ENCODE measurements at regions not wholly inside any gene's neighbourhood (a gene's known extent, or its start where the extent isn't known, plus 50 kb on each side); places are given as distances from the start of the nearest gene placed in this dataset.

- no peak for DNase-seq
These were observed 427.5 kb downstream of the LPIN1 start for GRCh38 chr2:12173943-12174340.

- DNase-seq = no peak
These were observed 428.9 kb downstream of the LPIN1 start for GRCh38 chr2:12175323-12175722.

GRCh38 chr2:12176623-12177454, 430.4 kb downstream of the LPIN1 start:
- peak in 1 of 5 experiments; percentile 42 for DNase-seq

- peak in 1 of 5 experiments; percentile 75 for DNase-seq
These were observed 431.2 kb downstream of the LPIN1 start for GRCh38 chr2:12177455-12178288.

- DNase-seq = peak in 1 of 5 experiments; percentile 16
These were observed 432.1 kb downstream of the LPIN1 start for GRCh38 chr2:12178289-12179080.

- no peak for DNase-seq
These were observed 433.6 kb downstream of the LPIN1 start for GRCh38 chr2:12180031-12180430.

GRCh38 chr2:12183032-12183645, 436.7 kb downstream of the LPIN1 start:
- DNase-seq = no peak

GRCh38 chr2:12192762-12193161, 446.3 kb downstream of the LPIN1 start:
- DNase-seq = peak in 1 of 5 experiments; percentile 27

- DNase-seq = no peak
These were observed 448.5 kb downstream of the LPIN1 start for GRCh38 chr2:12194968-12195367.

GRCh38 chr2:12196495-12196894, 450.1 kb downstream of the LPIN1 start:
- peak in 1 of 5 experiments; percentile 6 for DNase-seq

GRCh38 chr2:12197133-12197532, 450.7 kb downstream of the LPIN1 start:
- DNase-seq = peak in 1 of 5 experiments; percentile 23

- no peak for DNase-seq
These were observed 453.2 kb downstream of the LPIN1 start for GRCh38 chr2:12199491-12200211.

GRCh38 chr2:12201369-12201768, 454.9 kb downstream of the LPIN1 start:
- no peak for DNase-seq

- no peak for DNase-seq
These were observed 456.1 kb downstream of the LPIN1 start for GRCh38 chr2:12202313-12203075.

- DNase-seq = no peak
These were observed 457.1 kb downstream of the LPIN1 start for GRCh38 chr2:12203528-12203927.

- no peak for DNase-seq
These were observed 458.7 kb downstream of the LPIN1 start for GRCh38 chr2:12205086-12205485.

- no peak for DNase-seq
These were observed 461.1 kb downstream of the LPIN1 start for GRCh38 chr2:12207491-12207890.

GRCh38 chr2:12210016-12210933, 463.8 kb downstream of the LPIN1 start:
- no peak for DNase-seq

- no peak for DNase-seq
These were observed 465.1 kb downstream of the LPIN1 start for GRCh38 chr2:12211326-12212175.

All from T-helper 2 cell (primary cell).